HepG2 (cell line): ENCODE measurements at regions not wholly inside any gene's neighbourhood (a gene's known extent, or its start where the extent isn't known, plus 50 kb on each side); places are given as distances from the start of the nearest gene placed in this dataset.

Source experiments
- ATAC-seq: fragments of 200-7000 bp; cut with Tn5 transposase; 3 replicates; pipeline ENCODE4 v1.9.1; 2020; ENCODE audit warnings: mild to moderate bottlenecking, moderate library complexity
- BruUV-seq: library from RNA; stranded (reverse); fragments of 400-500 nt; replicated peaks from 2 replicates; lab custom pipeline; 2021; lab: Mats Ljungman, UMichigan
- CTCF ChIA-PET: fragments of 300-600 bp; formaldehyde crosslinking; extraction: SDS; loops from one replicate; lab custom pipeline; 2021; ENCODE audit warnings: low total read pairs, inconsistent platforms, low intra/inter-chr PET ratio; lab: Yijun Ruan, JAX
- POLR2A ChIA-PET: fragments of 350-600 bp; sonication (Branson Sonifier 250); formaldehyde crosslinking; loops from one replicate; lab custom pipeline; 2020; ENCODE audit warnings: antibody characterized with exemption, inconsistent platforms; lab: Yijun Ruan, JAX
- DNase-seq: peaks from one replicate; pipeline ENCODE4 v3.0.0-alpha.2; 2015; ENCODE audit warnings: low spot score
- FAIRE-seq: peaks from 3 replicates; lab custom pipeline; 2011; peaks lifted over from hg19 to GRCh38; lab: Jason Lieb, UNC
- H2AFZ ChIP-seq: one replicate; pipeline ENCODE4 v1.6.1; 2011; ENCODE audit warnings: low read length, inconsistent platforms
- H3K27ac ChIP-seq: fragments of 300-600 bp; 3 replicates; pipeline ENCODE4 v1.8.0; 2011; ENCODE audit warnings: mixed run types, mild to moderate bottlenecking, mixed read lengths, low read length, inconsistent platforms; ENCODE audit not compliant: insufficient read depth; ENCODE audit errors: extremely low read length
- H3K27me3 ChIP-seq, 2 experiments: fragments of 200-600 bp in 1 of 2; 2 replicates in 1 of 2; 3 replicates in 1 of 2; pipeline versions ENCODE4 v1.6.0 to v1.8.0; 2011; ENCODE audit warnings: low read length in 2 of 2, mild to moderate bottlenecking in 2 of 2, moderate library complexity in 2 of 2, inconsistent platforms in 1 of 2; ENCODE audit not compliant: insufficient read depth in 2 of 2, control insufficient read depth in 1 of 2
- H3K36me3 ChIP-seq, 2 experiments: fragments of 200-600 bp in 1 of 2; replicated peaks in 1 of 2; 2 replicates in 1 of 2; 3 replicates in 1 of 2; pipeline versions ENCODE4 v1.5.1 to v1.8.0; 2011; ENCODE audit warnings: low read length in 2 of 2, inconsistent platforms in 1 of 2; ENCODE audit not compliant: insufficient read depth in 2 of 2, control insufficient read depth in 1 of 2
- H3K4me1 ChIP-seq: 2 replicates; pipeline ENCODE4 v1.5.1; 2012; ENCODE audit warnings: low read length, inconsistent platforms; ENCODE audit not compliant: insufficient read depth
- H3K4me2 ChIP-seq: 2 replicates; pipeline ENCODE4 v1.6.0; 2011; ENCODE audit warnings: low read depth, low read length, inconsistent platforms
- H3K4me3 ChIP-seq, 3 experiments: fragments of 200-600 bp in 1 of 3; sonication (generic), shearing (Covaris generic) in 1 of 3; replicated peaks in 1 of 3; 2 replicates each; pipeline ENCODE4 v1.5.1; 2011 to 2016; ENCODE audit warnings: low read length in 3 of 3, inconsistent platforms in 2 of 3, low read depth in 2 of 3, mild to moderate bottlenecking in 2 of 3, control low read depth in 1 of 3, mixed read lengths in 1 of 3; ENCODE audit not compliant: insufficient read depth in 1 of 3
- H3K79me2 ChIP-seq: one replicate; pipeline ENCODE4 v1.6.1; 2011; ENCODE audit warnings: low read length, inconsistent platforms; ENCODE audit not compliant: insufficient read depth
- H3K9ac ChIP-seq: 2 replicates; pipeline ENCODE4 v1.6.0; 2011; ENCODE audit warnings: mild to moderate bottlenecking, low read depth, low read length, inconsistent platforms; ENCODE audit not compliant: insufficient read depth
- H3K9me3 ChIP-seq: 2 replicates; pipeline ENCODE4 v1.5.1; 2012; ENCODE audit warnings: mild to moderate bottlenecking, low read length
- H4K20me1 ChIP-seq: 2 replicates; pipeline ENCODE4 v1.6.0; 2011; ENCODE audit warnings: inconsistent platforms, mild to moderate bottlenecking, low read length, moderate library complexity; ENCODE audit not compliant: insufficient read depth
- ATF7 ChIP-seq, 2 experiments: fragments of 450-650 bp in 1 of 2; sonication (generic) in 1 of 2; formaldehyde crosslinking in 1 of 2; IDR thresholded peaks; 2 replicates each; pipeline versions ENCODE4 v1.4.0 to v1.6.1; 2016 to 2020; ENCODE audit warnings: antibody characterized with exemption in 1 of 2, mild to moderate bottlenecking in 1 of 2, missing genetic modification reagents in 1 of 2
- ETV6 ChIP-seq: sonication (generic); formaldehyde crosslinking; conservative IDR thresholded peaks from 2 replicates; pipeline ENCODE4 v1.4.0; 2020; ENCODE audit warnings: missing genetic modification reagents
- FOXC1 ChIP-seq: sonication (generic); formaldehyde crosslinking; IDR thresholded peaks from 2 replicates; pipeline ENCODE4 v1.8.0; 2022; ENCODE audit warnings: mild to moderate bottlenecking, missing genetic modification reagents, borderline replicate concordance
- HBP1 ChIP-seq: IDR thresholded peaks from 2 replicates; pipeline ENCODE4 v1.6.1; 2016; ENCODE audit warnings: low read depth, control low read depth
- HOXA3 ChIP-seq: sonication (generic); formaldehyde crosslinking; IDR thresholded peaks from 2 replicates; pipeline ENCODE4 v1.5.0; 2020; ENCODE audit warnings: missing genetic modification reagents
- HOXA7 ChIP-seq: sonication (generic); formaldehyde crosslinking; IDR thresholded peaks from 2 replicates; pipeline ENCODE4 v1.8.1; 2022; ENCODE audit warnings: mild to moderate bottlenecking, missing genetic modification reagents, moderate library complexity
- ISL2 ChIP-seq: sonication (generic); formaldehyde crosslinking; IDR thresholded peaks from 2 replicates; pipeline ENCODE4 v1.5.0; 2020; ENCODE audit warnings: missing genetic modification reagents
- NFIC ChIP-seq: IDR thresholded peaks from 2 replicates; pipeline ENCODE4 v1.6.1; 2012; ENCODE audit warnings: mild to moderate bottlenecking, low read length, inconsistent platforms
- NFKB2 ChIP-seq: sonication (generic); formaldehyde crosslinking; IDR thresholded peaks from 2 replicates; pipeline ENCODE4 v1.4.0; 2020; ENCODE audit warnings: missing genetic modification reagents, borderline replicate concordance
- PAF1 ChIP-seq: IDR thresholded peaks from 2 replicates; pipeline ENCODE4 v1.6.1; 2016; ENCODE audit warnings: missing genetic modification reagents, missing compliant biosample characterization
- TMF1 ChIP-seq: sonication (generic); formaldehyde crosslinking; IDR thresholded peaks from 2 replicates; pipeline ENCODE4 v1.8.1; 2022; ENCODE audit warnings: low read depth, missing genetic modification reagents
- YEATS4 ChIP-seq: sonication (generic); formaldehyde crosslinking; IDR thresholded peaks from 2 replicates; pipeline ENCODE4 v1.4.0; 2020; ENCODE audit warnings: missing genetic modification reagents, borderline replicate concordance
- ZBTB2 ChIP-seq: sonication (generic); formaldehyde crosslinking; IDR thresholded peaks from 2 replicates; pipeline ENCODE4 v1.8.0; 2022; ENCODE audit warnings: low read depth, missing genetic modification reagents
- ZIK1 ChIP-seq: sonication (generic); formaldehyde crosslinking; IDR thresholded peaks from 2 replicates; pipeline ENCODE4 v1.5.0; 2020; ENCODE audit warnings: mild to moderate bottlenecking, low read depth, missing genetic modification reagents, borderline replicate concordance
- ZNF276 ChIP-seq: sonication (generic); formaldehyde crosslinking; IDR thresholded peaks from 2 replicates; pipeline ENCODE4 v1.4.0; 2020; ENCODE audit warnings: mild to moderate bottlenecking, low read depth, missing genetic modification reagents
- ZNF567 ChIP-seq: sonication (generic); formaldehyde crosslinking; IDR thresholded peaks from 2 replicates; pipeline ENCODE4 v1.8.1; 2023; ENCODE audit warnings: mild to moderate bottlenecking, missing genetic modification reagents, borderline replicate concordance
- ZNF746 ChIP-seq: sonication (generic); formaldehyde crosslinking; IDR thresholded peaks from 2 replicates; pipeline ENCODE4 v1.8.0; 2022; ENCODE audit warnings: mild to moderate bottlenecking, missing genetic modification reagents
- ZNF766 ChIP-seq: sonication (generic); formaldehyde crosslinking; IDR thresholded peaks from 2 replicates; pipeline ENCODE4 v1.5.0; 2020; ENCODE audit warnings: missing genetic modification reagents, borderline replicate concordance
- WGBS: methylation state at CpG from one replicate; pipeline ENCODE4 v1.1.6; 2017; ENCODE audit warnings: low lambda C conversion rate; 5-methylcytosine and 5-hydroxymethylcytosine counted together
- in situ Hi-C: cut with HindIII; loops from 2 replicates; pipeline ENCODE4 v1.10.0; 2017; ENCODE audit warnings: low pct_unique_long_range_greater_than_20kb; ENCODE audit not compliant: extremely low pct_ligation_motif_present
- intact Hi-C: fragments of 100-400 bp; cut with micrococcal nuclease; formaldehyde crosslinking; loops from one replicate; pipeline ENCODE4 v1.10.0; 2022; ENCODE audit not compliant: unreplicated experiment

- TF ChIP-seq HBP1 (no peak), FOXC1 (CRISPR knock-in tag) (no peak), ISL2 (CRISPR knock-in tag) (no peak), ZNF276 (CRISPR knock-in tag) (no peak), ZNF746 (no peak), HOXA7 (CRISPR knock-in tag) (no peak), ZNF766 (CRISPR knock-in tag) (no peak)
Observed at GRCh38 chrX:40883021-40883619, 147.8 kb upstream of the MED14 start (continued).

DNA sequence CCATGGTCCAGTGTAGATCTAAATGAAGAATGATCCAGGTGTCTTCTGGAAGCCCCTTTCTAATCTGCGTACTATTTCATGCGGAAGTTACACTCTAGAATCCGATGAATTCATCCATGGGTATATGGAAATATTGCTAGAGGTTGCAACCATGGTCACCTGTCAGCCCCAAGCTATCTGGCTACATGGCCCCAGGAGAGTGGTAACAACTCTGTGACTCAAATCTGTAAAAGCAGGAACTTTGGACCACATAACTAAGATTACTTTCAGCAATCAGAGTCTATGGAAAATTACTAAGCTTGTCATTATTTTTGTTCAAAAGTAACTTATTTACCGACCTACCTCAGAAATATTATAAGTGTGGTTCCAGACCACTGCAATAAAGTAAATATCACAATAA is 150.6 kb upstream of the MED14 start:
- Histone ChIP-seq H3K9me3 (no peaks in the 10 kb centered on the region), H3K36me3 (no peaks in the 10 kb centered on the region), H4K20me1 (no peaks in the 10 kb centered on the region), H3K27ac (no peak overlapping the region), H2AFZ (no peak overlapping the region), H3K4me1 (no peaks in the 10 kb centered on the region), H3K4me3 (no peak overlapping the region), H3K9ac (no peak overlapping the region), H3K4me2 (no peak overlapping the region), H3K79me2 (no peaks in the 10 kb centered on the region), H3K27me3 (no peaks in the 10 kb centered on the region)
- no peak for FAIRE-seq
- no TSS peak for BruUV-seq
- intact Hi-C loops, result no loop called here
- 71% methylated on average over 4 of the region's 4 CpGs for WGBS
- ChIA-PET POLR2A (no interaction called here), CTCF (no interaction called here)
- no peak for TF ChIP-seq NFKB2
- no peak for TF ChIP-seq YEATS4 (CRISPR knock-in tag)
- TF ChIP-seq PAF1 (CRISPR knock-in tag), result no peak
- no peak for TF ChIP-seq ATF7 (IDR thresholded peaks at IDR 0.05)
- TF ChIP-seq ATF7 (CRISPR knock-in tag; IDR thresholded peaks at IDR 0.05), result no peak
- no peak for TF ChIP-seq ZNF567 (CRISPR knock-in tag)
- TF ChIP-seq ZBTB2, result no peak
- no peak for TF ChIP-seq ZIK1
- TF ChIP-seq HOXA3 (CRISPR knock-in tag), result no peak
- TF ChIP-seq ETV6, result no peak
- TF ChIP-seq NFIC, result no peak
- TF ChIP-seq TMF1, result no peak
- in situ Hi-C loops, result no loop called here
- no peak for ATAC-seq
- DNase-seq, result no peak
